ENCODE measurements at regions not wholly inside any gene's neighbourhood (a gene's known extent, or its start where the extent isn't known, plus 50 kb on each side); places are given as distances from the start of the nearest gene placed in this dataset.

DNA sequence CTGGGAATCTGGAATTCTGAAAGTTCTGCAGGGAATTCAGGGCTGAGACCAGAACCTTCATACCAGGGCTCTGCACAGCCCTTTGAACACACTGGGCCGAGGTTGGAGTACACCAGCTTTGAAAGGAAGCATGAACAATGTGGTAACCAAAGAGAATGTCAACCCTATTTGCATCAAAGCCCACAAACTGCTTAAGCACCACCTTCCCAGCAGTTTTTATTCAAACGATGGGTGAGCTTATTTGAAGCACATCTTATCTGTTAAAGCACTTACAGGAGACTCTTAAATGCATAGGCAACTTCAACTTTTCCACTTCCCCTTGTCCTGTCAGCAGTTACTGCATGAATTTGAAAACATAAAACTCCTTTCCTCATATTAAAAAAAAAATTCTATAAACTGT, 96.6 kb downstream of the TXNL1 start:
- Mint-ChIP-seq H3K4me3 (no peak overlapping the region), H3K27me3 (ENCODE audit: low read depth in 3 of 3) (no peaks in the 10 kb centered on the region)
- H2AFZ ChIP-seq (ENCODE audit: insufficient read depth, low read depth, low read length, poor library complexity, severe bottlenecking), result peak overlapping the region; percentile 14

DNA sequence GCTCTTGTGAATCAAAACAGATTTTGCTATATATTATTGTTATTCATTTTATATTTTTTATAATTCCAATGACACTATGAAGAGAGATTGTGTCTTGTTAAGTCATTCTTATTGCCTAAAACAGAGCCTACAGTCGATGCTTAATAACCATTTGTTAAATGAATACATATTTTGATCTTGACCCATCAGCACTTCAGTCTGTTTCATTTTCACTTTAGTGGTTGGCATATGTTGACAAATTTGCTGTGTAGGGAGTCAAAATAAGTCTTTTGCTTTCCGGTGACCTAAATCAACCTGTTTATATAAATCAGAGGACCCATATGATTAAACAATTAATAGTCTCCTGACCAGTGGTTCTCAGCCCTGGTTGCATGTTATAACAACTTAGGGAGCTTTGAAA, 97.1 kb downstream of the TXNL1 start:
- H3K36me3 Mint-ChIP-seq, result no peaks in the 10 kb centered on the region
- no peak overlapping the region for H3K4me2 ChIP-seq (replicated peaks; ENCODE audit: extremely low read depth, low read length, poor library complexity, severe bottlenecking)
- H3K9me3 Mint-ChIP-seq, result peaks cover 0 to 3% (median 3%) of the 10 kb centered on the region in 7 donors
- WGBS (ENCODE audit: insufficient coverage), result no CpG with 5 or more reads among the region's 2 CpGs
- peaks cover 19% of the 10 kb centered on the region for H3K4me1 Mint-ChIP-seq
- no peaks in the 10 kb centered on the region for H3K27me3 Mint-ChIP-seq (ENCODE audit: low read depth in 3 of 3)
- no peaks in the 10 kb centered on the region for H3K9me3 ChIP-seq (replicated peaks in 1 of 2; ENCODE audit: control insufficient read depth in 1 of 2, insufficient read depth in 1 of 2, low read length in 2 of 2)
- H3K4me3 Mint-ChIP-seq, result no peak overlapping the region
- H3K79me2 ChIP-seq (ENCODE audit: insufficient read depth, low read length), result no peaks in the 10 kb centered on the region
- no peak for DNase-seq
- no peaks in the 10 kb centered on the region for H3K27me3 ChIP-seq (ENCODE audit: control insufficient read depth in 2 of 2, insufficient read depth in 2 of 2, low read length in 2 of 2)
- TF ChIP-seq, protein P1, sequence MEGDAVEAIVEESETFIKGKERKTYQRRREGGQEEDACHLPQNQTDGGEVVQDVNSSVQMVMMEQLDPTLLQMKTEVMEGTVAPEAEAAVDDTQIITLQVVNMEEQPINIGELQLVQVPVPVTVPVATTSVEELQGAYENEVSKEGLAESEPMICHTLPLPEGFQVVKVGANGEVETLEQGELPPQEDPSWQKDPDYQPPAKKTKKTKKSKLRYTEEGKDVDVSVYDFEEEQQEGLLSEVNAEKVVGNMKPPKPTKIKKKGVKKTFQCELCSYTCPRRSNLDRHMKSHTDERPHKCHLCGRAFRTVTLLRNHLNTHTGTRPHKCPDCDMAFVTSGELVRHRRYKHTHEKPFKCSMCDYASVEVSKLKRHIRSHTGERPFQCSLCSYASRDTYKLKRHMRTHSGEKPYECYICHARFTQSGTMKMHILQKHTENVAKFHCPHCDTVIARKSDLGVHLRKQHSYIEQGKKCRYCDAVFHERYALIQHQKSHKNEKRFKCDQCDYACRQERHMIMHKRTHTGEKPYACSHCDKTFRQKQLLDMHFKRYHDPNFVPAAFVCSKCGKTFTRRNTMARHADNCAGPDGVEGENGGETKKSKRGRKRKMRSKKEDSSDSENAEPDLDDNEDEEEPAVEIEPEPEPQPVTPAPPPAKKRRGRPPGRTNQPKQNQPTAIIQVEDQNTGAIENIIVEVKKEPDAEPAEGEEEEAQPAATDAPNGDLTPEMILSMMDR (IDR thresholded peaks at IDR 0.05), result no peak
- no peak overlapping the region for H3K27ac ChIP-seq (ENCODE audit: low read depth in 1 of 2, low read length in 2 of 2)
- intact Hi-C loops (cut with micrococcal nuclease), result no loop called here
- no peaks in the 10 kb centered on the region for H4K20me1 ChIP-seq (ENCODE audit: insufficient read depth, low read length)
- no peak overlapping the region for H3K4me3 ChIP-seq (replicated peaks in 1 of 3; ENCODE audit: low read depth in 2 of 3, low read length in 3 of 3)
- H3K4me1 ChIP-seq (ENCODE audit: control insufficient read depth in 1 of 2, insufficient read depth in 2 of 2, low read length in 2 of 2), result peaks cover 19 to 26% of the 10 kb centered on the region in 2 donors
- H3K36me3 ChIP-seq (replicated peaks in 1 of 2; ENCODE audit: control insufficient read depth in 1 of 2, insufficient read depth in 2 of 2, low read length in 2 of 2), result no peaks in the 10 kb centered on the region
- H2AFZ ChIP-seq (ENCODE audit: insufficient read depth, low read depth, low read length, poor library complexity, severe bottlenecking), result peak overlapping the region; percentile 14
- no peak overlapping the region for H3K9ac ChIP-seq (ENCODE audit: insufficient read depth, low read length, poor library complexity, severe bottlenecking)
- no peak overlapping the region for H3K27ac Mint-ChIP-seq

More for the DNA sequence above, 96.6 kb downstream of the TXNL1 start:
- Histone ChIP-seq H3K4me2 (replicated peaks; ENCODE audit: extremely low read depth, low read length, poor library complexity, severe bottlenecking) (no peak overlapping the region), H3K36me3 (replicated peaks in 1 of 2; ENCODE audit: control insufficient read depth in 1 of 2, insufficient read depth in 2 of 2, low read length in 2 of 2) (no peaks in the 10 kb centered on the region), H3K79me2 (ENCODE audit: insufficient read depth, low read length) (no peaks in the 10 kb centered on the region), H3K4me3 (replicated peaks in 1 of 3; ENCODE audit: low read depth in 2 of 3, low read length in 3 of 3) (no peak overlapping the region), H3K27me3 (ENCODE audit: control insufficient read depth in 2 of 2, insufficient read depth in 2 of 2, low read length in 2 of 2) (no peaks in the 10 kb centered on the region), H3K4me1 (ENCODE audit: control insufficient read depth in 1 of 2, insufficient read depth in 2 of 2, low read length in 2 of 2) (peaks cover 19 to 26% of the 10 kb centered on the region in 2 donors), H3K9ac (ENCODE audit: insufficient read depth, low read length, poor library complexity, severe bottlenecking) (no peak overlapping the region), H4K20me1 (ENCODE audit: insufficient read depth, low read length) (no peaks in the 10 kb centered on the region), H3K27ac (ENCODE audit: low read depth in 1 of 2, low read length in 2 of 2) (peak overlapping the region in 1 of 2 donors; percentile 34), H3K9me3 (replicated peaks in 1 of 2; ENCODE audit: control insufficient read depth in 1 of 2, insufficient read depth in 1 of 2, low read length in 2 of 2) (no peaks in the 10 kb centered on the region)
- WGBS (ENCODE audit: insufficient coverage), result 14% methylated on average over 1 of the region's 2 CpGs
- peaks cover 21% of the 10 kb centered on the region for H3K4me1 Mint-ChIP-seq
- peaks cover 0 to 3% (median 3%) of the 10 kb centered on the region in 7 donors for H3K9me3 Mint-ChIP-seq
- TF ChIP-seq, protein P1 (IDR thresholded peaks at IDR 0.05), result no peak
- intact Hi-C loops (cut with micrococcal nuclease), result no loop called here
- peak in 1 of 3 donors; percentile 12 for DNase-seq
- H3K36me3 Mint-ChIP-seq, result no peaks in the 10 kb centered on the region
- H3K27ac Mint-ChIP-seq, result no peak overlapping the region
